Gastroesophageal sphincter (tissue), 3 donors: ENCODE measurements at regions not wholly inside any gene's neighbourhood (a gene's known extent, or its start where the extent isn't known, plus 50 kb on each side); places are given as distances from the start of the nearest gene placed in this dataset.

Experiments
- EP300 ChIP-seq: sonication (generic); formaldehyde crosslinking; IDR thresholded peaks from one replicate; pipeline ENCODE4 v1.6.1; 2017; ENCODE audit warnings: antibody characterized with exemption, mild to moderate bottlenecking
- POLR2A ChIP-seq, 2 donors: fragments of 450-650 bp; IDR thresholded peaks; one replicate each; pipeline ENCODE4 v1.6.1; 2017; ENCODE audit warnings: antibody characterized with exemption in 2 of 2, mild to moderate bottlenecking in 2 of 2, moderate library complexity in 1 of 2
- POLR2AphosphoS5 ChIP-seq: sonication (generic); formaldehyde crosslinking; IDR thresholded peaks from one replicate; pipeline ENCODE4 v1.6.1; 2017; ENCODE audit warnings: antibody characterized with exemption
- TF ChIP-seq, protein P1 (sequence below), 4 experiments: fragments of 200-600 bp in 2 of 4; fragments of 450-650 bp in 2 of 4; sonication (generic) in 1 of 4; IDR thresholded peaks; one replicate each; pipeline ENCODE4 v1.5.1; 2017 to 2019; ENCODE audit warnings: antibody characterized with exemption in 4 of 4, mild to moderate bottlenecking in 2 of 4, moderate library complexity in 2 of 4

DNA sequence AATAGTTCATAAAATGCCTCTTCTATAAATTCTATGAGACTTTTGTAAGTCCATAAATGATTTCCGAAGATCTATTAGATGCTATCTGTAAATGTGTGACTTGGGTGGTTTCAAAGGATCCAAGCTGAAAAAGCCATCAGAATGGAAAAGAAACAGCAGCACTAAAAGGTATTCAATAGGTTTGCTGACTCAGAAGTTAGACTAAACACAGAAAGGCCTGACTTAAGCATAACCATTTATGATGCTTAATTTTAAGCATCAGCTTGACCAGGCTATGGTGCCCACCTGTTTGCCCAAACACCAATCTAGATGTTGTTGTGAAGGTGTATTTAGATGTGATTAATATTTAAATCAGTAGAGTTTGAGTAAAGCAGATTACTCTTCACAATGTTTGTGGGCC, 513.5 kb downstream of the TFAP2A start:
- TF ChIP-seq, protein P1, sequence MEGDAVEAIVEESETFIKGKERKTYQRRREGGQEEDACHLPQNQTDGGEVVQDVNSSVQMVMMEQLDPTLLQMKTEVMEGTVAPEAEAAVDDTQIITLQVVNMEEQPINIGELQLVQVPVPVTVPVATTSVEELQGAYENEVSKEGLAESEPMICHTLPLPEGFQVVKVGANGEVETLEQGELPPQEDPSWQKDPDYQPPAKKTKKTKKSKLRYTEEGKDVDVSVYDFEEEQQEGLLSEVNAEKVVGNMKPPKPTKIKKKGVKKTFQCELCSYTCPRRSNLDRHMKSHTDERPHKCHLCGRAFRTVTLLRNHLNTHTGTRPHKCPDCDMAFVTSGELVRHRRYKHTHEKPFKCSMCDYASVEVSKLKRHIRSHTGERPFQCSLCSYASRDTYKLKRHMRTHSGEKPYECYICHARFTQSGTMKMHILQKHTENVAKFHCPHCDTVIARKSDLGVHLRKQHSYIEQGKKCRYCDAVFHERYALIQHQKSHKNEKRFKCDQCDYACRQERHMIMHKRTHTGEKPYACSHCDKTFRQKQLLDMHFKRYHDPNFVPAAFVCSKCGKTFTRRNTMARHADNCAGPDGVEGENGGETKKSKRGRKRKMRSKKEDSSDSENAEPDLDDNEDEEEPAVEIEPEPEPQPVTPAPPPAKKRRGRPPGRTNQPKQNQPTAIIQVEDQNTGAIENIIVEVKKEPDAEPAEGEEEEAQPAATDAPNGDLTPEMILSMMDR (IDR thresholded peaks at IDR 0.05): no peak
- TF ChIP-seq POLR2AphosphoS5: no peak
- no peak for TF ChIP-seq EP300
- no peak for TF ChIP-seq POLR2A (IDR thresholded peaks at IDR 0.05)
